GM12875 (cell line): ENCODE measurements at regions not wholly inside any gene's neighbourhood (a gene's known extent, or its start where the extent isn't known, plus 50 kb on each side); places are given as distances from the start of the nearest gene placed in this dataset.

Source experiments
- H3K4me3 ChIP-seq: one replicate; pipeline ENCODE4 v1.5.1; 2011; ENCODE audit warnings: low read depth, low read length, control low read depth
- CTCF ChIP-seq: IDR thresholded peaks from 2 replicates; pipeline ENCODE4 v1.5.1; 2011; ENCODE audit warnings: low read depth, mild to moderate bottlenecking, control low read depth, inconsistent platforms, low read length, moderate library complexity, borderline replicate concordance; ENCODE audit not compliant: insufficient read depth

- no peak for TF ChIP-seq CTCF
- H3K4me3 ChIP-seq = no peak overlapping the region
These were observed 415.2 kb upstream of the TCF4 start for GRCh38 chr18:56003009-56003719.

DNA sequence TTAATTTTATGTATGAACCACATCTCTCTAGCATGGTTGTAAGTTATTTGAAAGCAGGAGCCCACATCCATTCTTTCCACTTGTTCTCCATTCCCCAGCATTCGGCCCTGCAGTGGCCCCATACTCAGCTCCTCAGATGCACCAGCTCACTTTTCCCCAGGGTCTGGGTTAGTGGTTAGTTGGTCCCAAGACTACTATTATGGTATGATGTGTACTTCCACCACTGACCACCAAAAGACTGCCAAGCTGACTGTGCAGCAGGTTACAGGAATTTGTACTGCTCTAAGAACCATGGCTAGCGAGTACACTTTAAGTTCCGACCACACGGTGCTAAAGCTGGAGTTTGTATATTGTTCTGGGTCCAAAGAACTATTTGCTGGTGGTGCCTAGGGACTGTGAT, 413.6 kb upstream of the TCF4 start:
- no peak overlapping the region for H3K4me3 ChIP-seq
- TF ChIP-seq CTCF = no peak

DNA sequence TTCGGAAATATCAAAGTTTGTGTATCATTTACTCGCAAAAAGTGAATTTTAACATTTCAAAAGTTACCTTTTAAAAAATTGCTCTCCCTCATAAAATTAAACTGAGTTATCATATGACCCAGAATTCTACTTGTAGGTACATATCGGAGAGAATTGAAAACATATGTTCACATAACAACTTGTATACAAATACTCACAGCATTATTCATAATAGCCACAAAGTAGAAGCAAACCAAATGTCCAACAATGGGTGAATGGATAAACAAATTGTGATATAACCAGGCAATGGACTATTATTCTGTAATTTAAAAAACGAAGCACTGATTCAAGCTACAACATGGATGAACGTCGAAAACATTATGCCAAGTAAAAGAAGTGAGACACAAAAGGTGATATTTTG, 412.0 kb upstream of the TCF4 start:
- TF ChIP-seq CTCF = no peak
- H3K4me3 ChIP-seq = no peak overlapping the region

GRCh38 chr18:55999641-56000040, 411.6 kb upstream of the TCF4 start:
- no peak overlapping the region for H3K4me3 ChIP-seq
- TF ChIP-seq CTCF = no peak

- no peak overlapping the region for H3K4me3 ChIP-seq
- TF ChIP-seq CTCF = no peak
These were observed 410.9 kb upstream of the TCF4 start for GRCh38 chr18:55998801-55999385.

DNA sequence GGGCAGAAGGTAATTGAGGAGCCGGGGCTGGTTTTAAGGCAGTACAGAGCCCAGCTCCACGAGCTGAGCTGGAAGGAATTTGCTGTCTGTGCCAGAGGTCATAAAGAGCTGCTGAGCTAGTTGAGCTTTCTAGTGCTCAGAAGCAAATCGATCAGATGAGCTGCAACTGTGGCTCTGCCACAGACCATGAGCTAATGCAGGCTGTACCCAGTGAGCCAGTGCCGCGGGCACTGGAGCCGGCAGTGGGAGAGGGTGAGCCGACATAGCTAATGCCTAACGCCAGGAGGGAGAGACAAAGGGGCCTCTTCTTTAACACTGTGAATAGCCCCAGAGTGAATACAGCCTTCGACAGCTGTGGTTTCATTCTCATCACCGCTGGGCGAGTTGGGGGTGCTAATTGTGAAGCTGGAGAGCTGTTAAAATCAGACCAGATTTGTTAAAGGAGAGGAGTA, 410.1 kb upstream of the TCF4 start:
- TF ChIP-seq CTCF = no peak
- H3K4me3 ChIP-seq = no peak overlapping the region

DNA sequence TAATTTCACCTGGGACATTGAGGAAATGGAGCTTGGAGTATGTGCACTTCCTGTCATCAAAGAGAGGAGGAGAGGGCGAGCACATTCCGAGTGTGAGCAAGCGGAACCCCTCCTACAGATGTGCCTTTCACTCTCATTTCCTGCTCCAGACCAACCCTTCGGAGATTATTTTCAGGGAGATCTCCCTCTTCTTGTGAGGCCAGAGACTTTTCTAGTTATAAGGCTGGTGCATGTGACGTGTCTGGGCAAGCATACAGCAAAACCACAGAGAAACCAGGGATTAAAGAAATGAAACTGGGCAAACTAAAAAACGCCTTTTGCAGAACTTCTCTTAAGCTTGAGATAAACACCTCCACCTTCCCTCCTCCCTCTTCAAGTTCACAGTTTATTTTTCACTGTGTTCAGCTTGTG, 409.2 kb upstream of the TCF4 start:
- TF ChIP-seq CTCF = no peak
- no peak overlapping the region for H3K4me3 ChIP-seq
